ENCODE measurements at regions not wholly inside any gene's neighbourhood (a gene's known extent, or its start where the extent isn't known, plus 50 kb on each side); places are given as distances from the start of the nearest gene placed in this dataset.

GRCh38 chr2:196444442-196444841 is 195.1 kb upstream of the CCDC150 start:
- Histone ChIP-seq H3K4me3 (ENCODE audit: low read length in 3 of 3) (no peak overlapping the region), H3K9me3 (ENCODE audit: control insufficient read depth in 2 of 3, insufficient read depth in 1 of 3, low read length in 3 of 3) (no peaks in the 10 kb centered on the region), H3K27me3 (ENCODE audit: control insufficient read depth, insufficient read depth, low read length) (no peaks in the 10 kb centered on the region), H3K9ac (ENCODE audit: low read length in 3 of 3) (no peak overlapping the region), H3K4me1 (ENCODE audit: control insufficient read depth in 2 of 3, insufficient read depth in 2 of 3, low read depth in 1 of 3, low read length in 3 of 3) (no peaks in the 10 kb centered on the region), H3K36me3 (ENCODE audit: control insufficient read depth in 2 of 3, insufficient read depth in 3 of 3, low read length in 3 of 3) (no peaks in the 10 kb centered on the region), H3K27ac (ENCODE audit: low read depth in 2 of 2, low read length in 2 of 2) (no peak overlapping the region)
- DNase-seq (no peak), FAIRE-seq (no peak)
- intact Hi-C loops (cut with DNase I), result no loop called here
- TF ChIP-seq, protein P1, sequence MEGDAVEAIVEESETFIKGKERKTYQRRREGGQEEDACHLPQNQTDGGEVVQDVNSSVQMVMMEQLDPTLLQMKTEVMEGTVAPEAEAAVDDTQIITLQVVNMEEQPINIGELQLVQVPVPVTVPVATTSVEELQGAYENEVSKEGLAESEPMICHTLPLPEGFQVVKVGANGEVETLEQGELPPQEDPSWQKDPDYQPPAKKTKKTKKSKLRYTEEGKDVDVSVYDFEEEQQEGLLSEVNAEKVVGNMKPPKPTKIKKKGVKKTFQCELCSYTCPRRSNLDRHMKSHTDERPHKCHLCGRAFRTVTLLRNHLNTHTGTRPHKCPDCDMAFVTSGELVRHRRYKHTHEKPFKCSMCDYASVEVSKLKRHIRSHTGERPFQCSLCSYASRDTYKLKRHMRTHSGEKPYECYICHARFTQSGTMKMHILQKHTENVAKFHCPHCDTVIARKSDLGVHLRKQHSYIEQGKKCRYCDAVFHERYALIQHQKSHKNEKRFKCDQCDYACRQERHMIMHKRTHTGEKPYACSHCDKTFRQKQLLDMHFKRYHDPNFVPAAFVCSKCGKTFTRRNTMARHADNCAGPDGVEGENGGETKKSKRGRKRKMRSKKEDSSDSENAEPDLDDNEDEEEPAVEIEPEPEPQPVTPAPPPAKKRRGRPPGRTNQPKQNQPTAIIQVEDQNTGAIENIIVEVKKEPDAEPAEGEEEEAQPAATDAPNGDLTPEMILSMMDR (IDR thresholded peaks at IDR 0.05; ENCODE audit: borderline replicate concordance, extremely low read depth, insufficient read depth), result no peak

- DNase-seq (no peak), FAIRE-seq (no peak)
- Histone ChIP-seq H3K36me3 (ENCODE audit: control insufficient read depth in 2 of 3, insufficient read depth in 3 of 3, low read length in 3 of 3) (no peaks in the 10 kb centered on the region), H3K27ac (ENCODE audit: low read depth in 2 of 2, low read length in 2 of 2) (no peak overlapping the region), H3K27me3 (ENCODE audit: control insufficient read depth, insufficient read depth, low read length) (no peaks in the 10 kb centered on the region), H3K4me1 (ENCODE audit: control insufficient read depth in 2 of 3, insufficient read depth in 2 of 3, low read depth in 1 of 3, low read length in 3 of 3) (no peaks in the 10 kb centered on the region), H3K4me3 (ENCODE audit: low read length in 3 of 3) (no peak overlapping the region), H3K9me3 (ENCODE audit: control insufficient read depth in 2 of 3, insufficient read depth in 1 of 3, low read length in 3 of 3) (no peaks in the 10 kb centered on the region), H3K9ac (ENCODE audit: low read length in 3 of 3) (no peak overlapping the region)
- intact Hi-C loops (cut with DNase I), result no loop called here
- TF ChIP-seq, protein P1 (IDR thresholded peaks at IDR 0.05; ENCODE audit: borderline replicate concordance, extremely low read depth, insufficient read depth), result no peak
Observed at GRCh38 chr2:196445991-196446390, 193.5 kb upstream of the CCDC150 start.

DNA sequence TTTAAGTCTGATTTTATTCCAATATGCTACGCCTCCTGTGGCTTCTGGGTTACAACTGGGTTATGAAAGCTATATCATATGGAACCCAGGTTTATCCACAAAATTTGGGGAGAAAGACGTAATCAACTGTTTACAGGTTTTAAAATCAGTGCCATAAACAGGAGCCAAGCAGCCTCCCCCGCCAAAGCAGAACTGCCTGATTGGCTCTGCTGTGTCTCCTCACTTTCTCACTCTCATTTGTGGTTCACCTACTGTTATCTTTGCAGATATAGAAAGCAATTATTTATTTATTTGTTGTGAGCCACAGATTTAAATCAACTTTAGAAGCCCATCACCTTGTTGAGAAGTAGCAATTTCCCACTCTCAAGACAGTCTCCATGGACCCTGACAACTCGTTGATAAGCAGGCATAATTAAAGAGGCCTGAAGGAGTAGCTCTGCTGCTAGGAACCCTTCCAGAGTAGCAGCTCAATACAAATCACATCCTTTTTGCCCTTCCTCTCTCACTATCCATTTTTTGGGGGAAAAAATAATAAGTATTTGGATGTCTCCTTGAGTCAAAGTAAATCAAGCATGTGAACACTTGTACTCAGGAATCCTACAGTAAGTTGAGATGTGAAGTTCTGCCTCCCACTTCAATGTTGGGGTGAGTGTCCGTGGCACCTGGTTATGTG is 191.0 kb upstream of the CCDC150 start:
- H3K36me3 ChIP-seq (ENCODE audit: control insufficient read depth in 2 of 3, insufficient read depth in 3 of 3, low read length in 3 of 3), result no peaks in the 10 kb centered on the region
- no peak overlapping the region for H3K4me3 ChIP-seq (ENCODE audit: low read length in 3 of 3)
- intact Hi-C loops (cut with DNase I), result no loop called here
- no peaks in the 10 kb centered on the region for H3K4me1 ChIP-seq (ENCODE audit: control insufficient read depth in 2 of 3, insufficient read depth in 2 of 3, low read depth in 1 of 3, low read length in 3 of 3)
- H3K9ac ChIP-seq (ENCODE audit: low read length in 3 of 3), result no peak overlapping the region
- FAIRE-seq (no peak), DNase-seq (no peak)
- H3K27ac ChIP-seq (ENCODE audit: low read depth in 2 of 2, low read length in 2 of 2), result no peak overlapping the region
- TF ChIP-seq, protein P1 (IDR thresholded peaks at IDR 0.05; ENCODE audit: borderline replicate concordance, extremely low read depth, insufficient read depth), result no peak
- no peaks in the 10 kb centered on the region for H3K9me3 ChIP-seq (ENCODE audit: control insufficient read depth in 2 of 3, insufficient read depth in 1 of 3, low read length in 3 of 3)
- no peaks in the 10 kb centered on the region for H3K27me3 ChIP-seq (ENCODE audit: control insufficient read depth, insufficient read depth, low read length)

DNA sequence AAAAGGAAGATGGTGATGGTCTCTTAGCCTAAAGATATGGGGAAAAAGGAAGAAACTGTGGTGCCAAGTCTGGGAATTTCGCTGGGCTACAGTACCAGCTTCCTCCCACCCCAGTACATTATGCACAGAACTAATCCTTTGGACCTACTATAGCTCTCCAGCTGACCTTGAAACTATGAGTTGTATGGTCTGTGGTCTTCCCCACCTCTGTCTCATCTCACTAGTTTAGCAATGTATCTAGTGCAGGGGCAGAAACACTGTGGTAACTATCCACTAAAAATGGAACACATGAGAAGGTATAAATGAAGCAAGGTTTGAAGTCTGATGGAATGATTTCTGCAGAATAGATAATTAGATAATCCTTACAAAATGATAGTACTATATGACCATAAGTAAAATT is 190.4 kb upstream of the CCDC150 start:
- DNase-seq, result no peak
- Histone ChIP-seq H3K9ac (ENCODE audit: low read length in 3 of 3) (no peak overlapping the region), H3K4me1 (ENCODE audit: control insufficient read depth in 2 of 3, insufficient read depth in 2 of 3, low read depth in 1 of 3, low read length in 3 of 3) (no peaks in the 10 kb centered on the region), H3K27me3 (ENCODE audit: control insufficient read depth, insufficient read depth, low read length) (no peaks in the 10 kb centered on the region), H3K9me3 (ENCODE audit: control insufficient read depth in 2 of 3, insufficient read depth in 1 of 3, low read length in 3 of 3) (no peaks in the 10 kb centered on the region), H3K4me3 (ENCODE audit: low read length in 3 of 3) (no peak overlapping the region), H3K27ac (ENCODE audit: low read depth in 2 of 2, low read length in 2 of 2) (no peak overlapping the region), H3K36me3 (ENCODE audit: control insufficient read depth in 2 of 3, insufficient read depth in 3 of 3, low read length in 3 of 3) (no peaks in the 10 kb centered on the region)
- intact Hi-C loops (cut with DNase I), result no loop called here
- TF ChIP-seq, protein P1 (IDR thresholded peaks at IDR 0.05; ENCODE audit: borderline replicate concordance, extremely low read depth, insufficient read depth), result no peak
- FAIRE-seq, result no peak
